Fibroblast of pulmonary artery (primary cell): ENCODE measurements at regions not wholly inside any gene's neighbourhood (a gene's known extent, or its start where the extent isn't known, plus 50 kb on each side); places are given as distances from the start of the nearest gene placed in this dataset.
"Not testable (repeated sequence)": the region's sequence is repeated elsewhere in the genome, so short reads cannot be mapped to it uniquely, and the experiment has no call there.

Experiments
- DNase-seq: peaks from one replicate; pipeline ENCODE4 v3.0.0-alpha.2; 2010; ENCODE audit warnings: low read depth
- H3K4me3 ChIP-seq: replicated peaks from 2 replicates; pipeline ENCODE4 v1.5.1; 2011; ENCODE audit warnings: low read depth, mild to moderate bottlenecking, control low read depth, low read length, moderate library complexity
- CTCF ChIP-seq: IDR thresholded peaks from 2 replicates; pipeline ENCODE4 v1.5.1; 2011; ENCODE audit warnings: mild to moderate bottlenecking, control low read depth, low read length, inconsistent platforms; ENCODE audit errors: missing control alignments

GRCh38 chr3:181936774-181937173 is 225.0 kb downstream of the SOX2 start:
- TF ChIP-seq CTCF = no peak
- DNase-seq = no peak

GRCh38 chr3:181938580-181938979 is 226.9 kb downstream of the SOX2 start:
- not testable (repeated sequence) for H3K4me3 ChIP-seq, DNase-seq

More at GRCh38 chr3:181936774-181937173, 225.0 kb downstream of the SOX2 start:
- no peak overlapping the region for H3K4me3 ChIP-seq

GRCh38 chr3:181940703-181941102 is 229.0 kb downstream of the SOX2 start:
- no peak overlapping the region for H3K4me3 ChIP-seq
- DNase-seq = no peak
- TF ChIP-seq CTCF = no peak

- no peak for DNase-seq
- TF ChIP-seq CTCF = no peak
Observed at GRCh38 chr3:181941250-181941649, 229.5 kb downstream of the SOX2 start.

GRCh38 chr3:181943285-181943684 is 231.6 kb downstream of the SOX2 start:
- DNase-seq = no peak
- no peak for TF ChIP-seq CTCF
- no peak overlapping the region for H3K4me3 ChIP-seq

More at GRCh38 chr3:181941250-181941649, 229.5 kb downstream of the SOX2 start:
- no peak overlapping the region for H3K4me3 ChIP-seq

- no peak for DNase-seq
- no peak for TF ChIP-seq CTCF
- H3K4me3 ChIP-seq = no peak overlapping the region
Observed at GRCh38 chr3:181947606-181948005, 235.9 kb downstream of the SOX2 start.

GRCh38 chr3:181948286-181948685 is 236.6 kb downstream of the SOX2 start:
- H3K4me3 ChIP-seq = no peak overlapping the region
- DNase-seq = no peak
- no peak for TF ChIP-seq CTCF

DNA sequence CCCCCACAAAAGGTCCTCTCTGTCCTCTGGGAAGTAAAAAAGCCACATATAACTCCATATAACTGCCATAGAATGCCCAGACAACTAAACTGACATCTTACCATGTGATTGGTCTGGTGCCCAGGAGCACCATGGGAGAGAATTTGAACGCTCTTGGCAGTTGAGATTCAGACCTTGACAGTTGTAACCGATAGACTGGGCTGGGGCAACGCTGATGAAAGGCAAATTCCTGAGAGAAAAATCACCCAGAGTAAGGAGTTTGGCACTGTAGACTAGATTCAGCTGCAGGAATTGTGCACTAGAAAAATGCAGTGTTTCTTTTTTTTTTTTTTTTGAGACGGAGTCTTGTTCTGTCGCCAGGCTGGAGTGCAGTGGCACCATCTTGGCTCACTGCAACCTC is 240.5 kb downstream of the SOX2 start:
- no peak for TF ChIP-seq CTCF
- DNase-seq = no peak
- no peak overlapping the region for H3K4me3 ChIP-seq
